ENCODE measurements at regions not wholly inside any gene's neighbourhood (a gene's known extent, or its start where the extent isn't known, plus 50 kb on each side); places are given as distances from the start of the nearest gene placed in this dataset.

DNA sequence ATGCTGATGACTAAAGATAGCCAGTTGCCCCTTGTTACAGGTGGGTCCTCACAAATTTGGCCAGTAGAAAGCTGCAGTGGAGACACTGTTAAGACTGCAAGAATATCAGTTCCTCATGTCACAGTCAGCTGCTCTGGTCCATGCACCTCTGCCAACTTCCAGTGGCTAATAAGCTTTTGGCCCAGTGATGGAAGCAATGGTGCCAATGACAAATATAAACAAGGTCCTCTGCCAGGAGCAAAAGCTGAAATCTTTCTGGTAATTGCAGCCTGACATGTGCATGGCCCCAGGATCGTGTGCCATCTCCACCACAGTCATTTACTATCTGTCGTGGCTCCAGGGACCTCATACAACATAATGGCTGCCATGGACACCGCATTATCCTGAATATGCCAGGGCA is 85.4 kb upstream of the TMEM260 start:
- no peak for TF ChIP-seq POLR2AphosphoS5 (IDR thresholded peaks at IDR 0.05)
- TF ChIP-seq, protein P1, sequence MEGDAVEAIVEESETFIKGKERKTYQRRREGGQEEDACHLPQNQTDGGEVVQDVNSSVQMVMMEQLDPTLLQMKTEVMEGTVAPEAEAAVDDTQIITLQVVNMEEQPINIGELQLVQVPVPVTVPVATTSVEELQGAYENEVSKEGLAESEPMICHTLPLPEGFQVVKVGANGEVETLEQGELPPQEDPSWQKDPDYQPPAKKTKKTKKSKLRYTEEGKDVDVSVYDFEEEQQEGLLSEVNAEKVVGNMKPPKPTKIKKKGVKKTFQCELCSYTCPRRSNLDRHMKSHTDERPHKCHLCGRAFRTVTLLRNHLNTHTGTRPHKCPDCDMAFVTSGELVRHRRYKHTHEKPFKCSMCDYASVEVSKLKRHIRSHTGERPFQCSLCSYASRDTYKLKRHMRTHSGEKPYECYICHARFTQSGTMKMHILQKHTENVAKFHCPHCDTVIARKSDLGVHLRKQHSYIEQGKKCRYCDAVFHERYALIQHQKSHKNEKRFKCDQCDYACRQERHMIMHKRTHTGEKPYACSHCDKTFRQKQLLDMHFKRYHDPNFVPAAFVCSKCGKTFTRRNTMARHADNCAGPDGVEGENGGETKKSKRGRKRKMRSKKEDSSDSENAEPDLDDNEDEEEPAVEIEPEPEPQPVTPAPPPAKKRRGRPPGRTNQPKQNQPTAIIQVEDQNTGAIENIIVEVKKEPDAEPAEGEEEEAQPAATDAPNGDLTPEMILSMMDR (IDR thresholded peaks at IDR 0.05 in 8 of 11, conservative IDR thresholded peaks at IDR 0.05 in 3 of 11) = no peak

Measured in spleen (tissue), 7 donors.